ENCODE measurements at regions not wholly inside any gene's neighbourhood (a gene's known extent, or its start where the extent isn't known, plus 50 kb on each side); places are given as distances from the start of the nearest gene placed in this dataset.

DNA sequence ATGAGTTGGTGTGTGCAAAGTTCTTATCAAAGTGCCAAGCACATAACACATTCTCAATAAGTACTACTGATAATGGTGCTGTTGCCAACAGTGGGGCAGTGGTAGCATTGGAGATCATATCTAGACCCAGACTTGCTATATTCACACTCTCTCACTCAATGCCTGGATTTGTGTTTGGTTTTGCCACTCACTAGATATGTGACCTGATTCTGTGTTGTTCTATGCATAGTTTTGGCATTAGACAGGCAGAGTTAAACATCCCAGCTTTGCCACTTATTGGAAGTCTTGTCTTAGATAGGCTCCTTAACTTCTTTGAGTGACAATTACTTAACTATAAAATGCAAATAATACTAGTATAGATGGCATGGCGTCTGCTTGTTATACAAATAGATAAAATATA, 642.6 kb upstream of the CCDC179 start:
- H3K4me1 ChIP-seq (ENCODE audit: control insufficient read depth, insufficient read depth, low read length) = peaks cover 6% of the 10 kb centered on the region
- no peaks in the 10 kb centered on the region for H3K9me3 ChIP-seq (ENCODE audit: control insufficient read depth, insufficient read depth, low read length)
- no peak overlapping the region for H3K9ac ChIP-seq (ENCODE audit: low read depth, low read length)
- no peaks in the 10 kb centered on the region for H3K36me3 ChIP-seq (ENCODE audit: control insufficient read depth, insufficient read depth, low read length)
- no peak overlapping the region for H3K4me3 ChIP-seq (ENCODE audit: low read depth, low read length)
- H3K27me3 ChIP-seq (ENCODE audit: control insufficient read depth, insufficient read depth, low read length) = no peaks in the 10 kb centered on the region
- H3K27ac ChIP-seq (ENCODE audit: low read depth, low read length) = no peak overlapping the region

DNA sequence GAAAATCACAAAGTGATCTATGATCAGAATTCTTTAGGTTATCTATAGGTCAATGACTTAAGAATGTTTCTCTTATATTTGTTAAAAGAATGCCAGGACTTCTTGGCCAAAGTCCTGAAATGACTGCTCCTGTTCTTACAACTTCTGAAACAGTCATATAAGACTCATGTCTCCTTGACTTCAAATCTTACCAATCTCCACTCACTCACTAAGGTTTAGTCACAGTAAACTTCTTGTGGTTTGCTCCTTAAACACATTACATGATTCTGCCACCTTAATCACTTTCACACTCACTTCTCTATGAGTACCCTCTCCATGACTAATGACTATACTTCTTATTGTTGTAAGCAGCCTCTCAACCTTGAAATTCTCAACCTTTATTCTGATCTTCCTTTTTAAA, 648.7 kb upstream of the CCDC179 start:
- no peak overlapping the region for H3K27ac ChIP-seq (ENCODE audit: low read depth, low read length)
- H3K4me1 ChIP-seq (ENCODE audit: control insufficient read depth, insufficient read depth, low read length) = peaks cover 2% of the 10 kb centered on the region; the same call in 1 of the 2 replicates
- no peak overlapping the region for H3K4me3 ChIP-seq (ENCODE audit: low read depth, low read length)
- H3K36me3 ChIP-seq (ENCODE audit: control insufficient read depth, insufficient read depth, low read length) = no peaks in the 10 kb centered on the region
- no peaks in the 10 kb centered on the region for H3K27me3 ChIP-seq (ENCODE audit: control insufficient read depth, insufficient read depth, low read length)
- H3K9me3 ChIP-seq (ENCODE audit: control insufficient read depth, insufficient read depth, low read length) = no peaks in the 10 kb centered on the region
- no peak overlapping the region for H3K9ac ChIP-seq (ENCODE audit: low read depth, low read length)

DNA sequence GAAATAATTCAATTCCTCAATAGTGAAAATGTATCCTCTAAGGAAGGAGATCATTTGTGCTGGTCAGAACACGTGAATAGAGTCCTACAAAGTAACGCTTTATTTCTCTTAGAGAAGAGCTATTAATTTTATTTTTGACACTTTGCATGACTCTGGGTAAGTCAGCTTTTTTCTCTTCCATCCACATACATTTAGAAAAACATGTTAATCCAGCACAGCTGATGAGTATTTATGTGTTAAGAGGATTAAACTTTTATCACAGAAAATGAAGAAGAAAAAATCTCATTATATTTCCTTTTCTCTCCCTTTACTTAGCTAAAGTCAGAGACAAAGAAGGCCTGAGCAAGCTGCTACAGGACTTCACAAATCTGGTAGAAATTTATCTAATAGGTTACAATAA, 649.5 kb upstream of the CCDC179 start:
- Histone ChIP-seq H3K4me1 (ENCODE audit: control insufficient read depth, insufficient read depth, low read length) (peaks cover 2% of the 10 kb centered on the region; the same call in 1 of the 2 replicates), H3K27ac (ENCODE audit: low read depth, low read length) (no peak overlapping the region), H3K36me3 (ENCODE audit: control insufficient read depth, insufficient read depth, low read length) (no peaks in the 10 kb centered on the region)

GRCh38 chr11:23519194-23519593, 658.9 kb upstream of the CCDC179 start:
- Histone ChIP-seq H3K4me3 (ENCODE audit: low read depth, low read length) (no peak overlapping the region), H3K27me3 (ENCODE audit: control insufficient read depth, insufficient read depth, low read length) (no peaks in the 10 kb centered on the region), H3K9me3 (ENCODE audit: control insufficient read depth, insufficient read depth, low read length) (no peaks in the 10 kb centered on the region), H3K4me1 (ENCODE audit: control insufficient read depth, insufficient read depth, low read length) (peaks cover 7% of the 10 kb centered on the region; the same call in 1 of the 2 replicates), H3K36me3 (ENCODE audit: control insufficient read depth, insufficient read depth, low read length) (no peaks in the 10 kb centered on the region), H3K9ac (ENCODE audit: low read depth, low read length) (no peak overlapping the region), H3K27ac (ENCODE audit: low read depth, low read length) (no peak overlapping the region)

More for the DNA sequence above, 649.5 kb upstream of the CCDC179 start:
- Histone ChIP-seq H3K9ac (ENCODE audit: low read depth, low read length) (no peak overlapping the region), H3K9me3 (ENCODE audit: control insufficient read depth, insufficient read depth, low read length) (no peaks in the 10 kb centered on the region), H3K27me3 (ENCODE audit: control insufficient read depth, insufficient read depth, low read length) (no peaks in the 10 kb centered on the region), H3K4me3 (ENCODE audit: low read depth, low read length) (no peak overlapping the region)

- no peaks in the 10 kb centered on the region for H3K27me3 ChIP-seq (ENCODE audit: control insufficient read depth, insufficient read depth, low read length)
- no peak overlapping the region for H3K4me3 ChIP-seq (ENCODE audit: low read depth, low read length)
- no peaks in the 10 kb centered on the region for H3K36me3 ChIP-seq (ENCODE audit: control insufficient read depth, insufficient read depth, low read length)
- H3K4me1 ChIP-seq (ENCODE audit: control insufficient read depth, insufficient read depth, low read length) = peaks cover 7% of the 10 kb centered on the region; the same call in 1 of the 2 replicates
- no peaks in the 10 kb centered on the region for H3K9me3 ChIP-seq (ENCODE audit: control insufficient read depth, insufficient read depth, low read length)
- H3K9ac ChIP-seq (ENCODE audit: low read depth, low read length) = no peak overlapping the region
- no peak overlapping the region for H3K27ac ChIP-seq (ENCODE audit: low read depth, low read length)
Observed at GRCh38 chr11:23520226-23520960, 660.1 kb upstream of the CCDC179 start.

- Histone ChIP-seq H3K27ac (ENCODE audit: low read depth, low read length) (no peak overlapping the region), H3K9ac (ENCODE audit: low read depth, low read length) (no peak overlapping the region), H3K27me3 (ENCODE audit: control insufficient read depth, insufficient read depth, low read length) (no peaks in the 10 kb centered on the region), H3K4me1 (ENCODE audit: control insufficient read depth, insufficient read depth, low read length) (peaks cover 5% of the 10 kb centered on the region; the same call in 1 of the 2 replicates), H3K9me3 (ENCODE audit: control insufficient read depth, insufficient read depth, low read length) (peaks cover 5% of the 10 kb centered on the region; the same call in 1 of the 2 replicates), H3K36me3 (ENCODE audit: control insufficient read depth, insufficient read depth, low read length) (no peaks in the 10 kb centered on the region), H3K4me3 (ENCODE audit: low read depth, low read length) (no peak overlapping the region)
Observed at GRCh38 chr11:23536907-23537306, 676.6 kb upstream of the CCDC179 start.

GRCh38 chr11:23539556-23539955, 679.3 kb upstream of the CCDC179 start:
- Histone ChIP-seq H3K27ac (ENCODE audit: low read depth, low read length) (no peak overlapping the region), H3K36me3 (ENCODE audit: control insufficient read depth, insufficient read depth, low read length) (no peaks in the 10 kb centered on the region), H3K9ac (ENCODE audit: low read depth, low read length) (no peak overlapping the region), H3K4me3 (ENCODE audit: low read depth, low read length) (no peak overlapping the region), H3K4me1 (ENCODE audit: control insufficient read depth, insufficient read depth, low read length) (peaks cover 10% of the 10 kb centered on the region; the same call in 1 of the 2 replicates), H3K9me3 (ENCODE audit: control insufficient read depth, insufficient read depth, low read length) (peaks cover 5% of the 10 kb centered on the region; the same call in 1 of the 2 replicates), H3K27me3 (ENCODE audit: control insufficient read depth, insufficient read depth, low read length) (no peaks in the 10 kb centered on the region)

DNA sequence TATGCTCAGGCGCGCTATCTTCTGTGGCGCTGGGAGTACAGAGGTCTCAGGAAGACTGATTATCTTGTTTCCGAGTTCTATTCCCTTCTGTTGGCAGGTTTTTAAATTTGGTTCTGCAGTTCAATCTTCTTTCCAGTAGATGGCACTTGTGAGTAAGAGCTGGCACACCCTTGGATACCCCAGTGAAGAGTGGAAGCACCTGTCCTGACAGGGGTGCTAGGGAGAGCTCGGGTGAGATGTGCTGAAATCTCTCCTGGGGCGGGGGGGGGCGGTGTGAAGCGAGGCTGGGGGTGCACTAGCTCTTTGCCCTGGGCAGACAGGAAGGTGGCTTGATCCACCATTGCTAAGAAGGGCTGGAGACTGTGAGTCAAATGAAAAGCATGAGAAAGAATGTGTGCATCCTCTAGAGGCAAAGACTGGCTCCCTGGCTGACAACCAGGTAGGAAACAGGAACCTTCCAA, 679.9 kb upstream of the CCDC179 start:
- H3K4me1 ChIP-seq (ENCODE audit: control insufficient read depth, insufficient read depth, low read length) = peaks cover 10% of the 10 kb centered on the region; the same call in 1 of the 2 replicates
- H3K4me3 ChIP-seq (ENCODE audit: low read depth, low read length) = no peak overlapping the region
- H3K27ac ChIP-seq (ENCODE audit: low read depth, low read length) = no peak overlapping the region
- no peaks in the 10 kb centered on the region for H3K27me3 ChIP-seq (ENCODE audit: control insufficient read depth, insufficient read depth, low read length)
- no peaks in the 10 kb centered on the region for H3K36me3 ChIP-seq (ENCODE audit: control insufficient read depth, insufficient read depth, low read length)
- no peak overlapping the region for H3K9ac ChIP-seq (ENCODE audit: low read depth, low read length)
- H3K9me3 ChIP-seq (ENCODE audit: control insufficient read depth, insufficient read depth, low read length) = peaks cover 5% of the 10 kb centered on the region; the same call in 1 of the 2 replicates

DNA sequence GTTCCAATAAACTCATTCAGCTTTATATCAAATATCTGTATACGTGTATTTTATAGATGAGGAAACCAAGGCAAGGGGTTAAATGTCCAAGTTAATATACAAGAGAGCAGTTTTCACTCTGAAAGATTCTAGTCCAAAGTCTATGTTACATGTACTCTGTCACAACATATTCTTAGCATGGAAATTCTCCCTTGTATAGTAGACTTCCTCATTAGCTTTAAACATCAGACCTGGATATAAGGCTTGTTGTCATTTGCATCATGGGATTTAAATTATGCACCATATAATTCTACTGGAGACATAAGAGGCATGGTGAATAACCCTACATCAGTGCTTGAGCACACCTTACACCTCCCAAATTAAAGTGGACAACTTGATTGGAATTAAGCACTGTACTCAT, 681.9 kb upstream of the CCDC179 start:
- H3K4me1 ChIP-seq (ENCODE audit: control insufficient read depth, insufficient read depth, low read length) = peaks cover 10% of the 10 kb centered on the region; the same call in 1 of the 2 replicates
- no peak overlapping the region for H3K9ac ChIP-seq (ENCODE audit: low read depth, low read length)
- H3K27ac ChIP-seq (ENCODE audit: low read depth, low read length) = no peak overlapping the region
- no peaks in the 10 kb centered on the region for H3K36me3 ChIP-seq (ENCODE audit: control insufficient read depth, insufficient read depth, low read length)
- no peak overlapping the region for H3K4me3 ChIP-seq (ENCODE audit: low read depth, low read length)
- no peaks in the 10 kb centered on the region for H3K9me3 ChIP-seq (ENCODE audit: control insufficient read depth, insufficient read depth, low read length)
- H3K27me3 ChIP-seq (ENCODE audit: control insufficient read depth, insufficient read depth, low read length) = no peaks in the 10 kb centered on the region

DNA sequence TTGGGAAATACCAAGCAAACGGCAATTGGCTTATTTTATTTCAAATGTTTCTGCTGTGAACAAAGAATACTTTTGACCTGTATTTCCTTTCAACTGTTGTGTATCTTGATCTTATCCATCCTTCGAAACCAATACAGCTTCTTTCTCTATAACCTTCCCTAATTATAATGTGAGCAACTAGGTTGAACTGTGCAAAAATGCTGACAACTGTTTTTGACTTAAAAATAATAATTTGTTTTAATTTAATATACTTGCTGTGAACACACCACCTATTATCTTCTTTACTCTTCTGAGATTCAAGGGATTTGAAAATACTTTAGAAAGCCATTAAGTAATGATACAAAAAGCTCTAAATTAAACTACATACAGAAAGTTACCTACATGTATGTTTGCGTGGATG, 682.5 kb upstream of the CCDC179 start:
- no peaks in the 10 kb centered on the region for H3K9me3 ChIP-seq (ENCODE audit: control insufficient read depth, insufficient read depth, low read length)
- H3K9ac ChIP-seq (ENCODE audit: low read depth, low read length) = no peak overlapping the region
- peaks cover 10% of the 10 kb centered on the region; the same call in 1 of the 2 replicates for H3K4me1 ChIP-seq (ENCODE audit: control insufficient read depth, insufficient read depth, low read length)
- H3K4me3 ChIP-seq (ENCODE audit: low read depth, low read length) = no peak overlapping the region
- no peak overlapping the region for H3K27ac ChIP-seq (ENCODE audit: low read depth, low read length)
- no peaks in the 10 kb centered on the region for H3K36me3 ChIP-seq (ENCODE audit: control insufficient read depth, insufficient read depth, low read length)
- H3K27me3 ChIP-seq (ENCODE audit: control insufficient read depth, insufficient read depth, low read length) = no peaks in the 10 kb centered on the region

- Histone ChIP-seq H3K4me1 (ENCODE audit: control insufficient read depth, insufficient read depth, low read length) (peaks cover 10% of the 10 kb centered on the region; the same call in 1 of the 2 replicates), H3K9ac (ENCODE audit: low read depth, low read length) (no peak overlapping the region), H3K4me3 (ENCODE audit: low read depth, low read length) (no peak overlapping the region), H3K36me3 (ENCODE audit: control insufficient read depth, insufficient read depth, low read length) (no peaks in the 10 kb centered on the region), H3K9me3 (ENCODE audit: control insufficient read depth, insufficient read depth, low read length) (no peaks in the 10 kb centered on the region), H3K27me3 (ENCODE audit: control insufficient read depth, insufficient read depth, low read length) (no peaks in the 10 kb centered on the region), H3K27ac (ENCODE audit: low read depth, low read length) (no peak overlapping the region)
Observed at GRCh38 chr11:23543651-23544222, 683.5 kb upstream of the CCDC179 start.

Data from HUES48 (cell line).